Fibroblast of lung (primary cell): ENCODE measurements at regions not wholly inside any gene's neighbourhood (a gene's known extent, or its start where the extent isn't known, plus 50 kb on each side); places are given as distances from the start of the nearest gene placed in this dataset.

Source experiments
- DNase-seq, 2 donors: peaks; one replicate each; pipeline versions ENCODE4 v3.0.0 to v3.0.0-alpha.2; 2010; ENCODE audit warnings: low read depth in 2 of 2
- H2AFZ ChIP-seq: 2 replicates; pipeline ENCODE4 v1.5.1; 2012; ENCODE audit warnings: low read length, control low read depth, inconsistent platforms
- H3K27ac ChIP-seq: 2 replicates; pipeline ENCODE4 v1.5.1; 2011; ENCODE audit warnings: low read length, control low read depth; ENCODE audit not compliant: insufficient read depth
- H3K27me3 ChIP-seq: 2 replicates; pipeline ENCODE4 v1.5.1; 2011; ENCODE audit warnings: mild to moderate bottlenecking, low read length; ENCODE audit not compliant: control insufficient read depth, insufficient read depth
- H3K36me3 ChIP-seq: 2 replicates; pipeline ENCODE4 v1.5.1; 2011; ENCODE audit warnings: low read length; ENCODE audit not compliant: control insufficient read depth, insufficient read depth
- H3K4me1 ChIP-seq: 2 replicates; pipeline ENCODE4 v1.5.1; 2011; ENCODE audit warnings: low read length; ENCODE audit not compliant: control insufficient read depth, insufficient read depth; ENCODE audit errors: extremely low read depth
- H3K4me2 ChIP-seq: 2 replicates; pipeline ENCODE4 v1.5.1; 2011; ENCODE audit warnings: low read length, control low read depth; ENCODE audit not compliant: insufficient read depth; ENCODE audit errors: extremely low read depth
- H3K4me3 ChIP-seq, 4 experiments: fragments of 200-600 bp in 1 of 4; sonication (generic) in 1 of 4; replicated peaks in 1 of 4; 2 replicates each; pipeline ENCODE4 v1.5.1; 2011 to 2016; ENCODE audit warnings: low read length in 4 of 4, low read depth in 3 of 4, mild to moderate bottlenecking in 3 of 4, control low read depth in 2 of 4, inconsistent platforms in 1 of 4, mixed read lengths in 1 of 4; ENCODE audit not compliant: insufficient read depth in 1 of 4; ENCODE audit errors: control extremely low read depth in 1 of 4
- H3K79me2 ChIP-seq: 2 replicates; pipeline ENCODE4 v1.5.1; 2012; ENCODE audit warnings: mild to moderate bottlenecking, low read length, inconsistent platforms; ENCODE audit not compliant: control insufficient read depth, insufficient read depth
- H3K9ac ChIP-seq: 2 replicates; pipeline ENCODE4 v1.5.1; 2011; ENCODE audit warnings: mild to moderate bottlenecking, low read length, control low read depth; ENCODE audit not compliant: insufficient read depth
- H3K9me3 ChIP-seq: 2 replicates; pipeline ENCODE4 v1.5.1; 2012; ENCODE audit warnings: low read depth, low read length; ENCODE audit not compliant: control insufficient read depth, insufficient read depth
- H4K20me1 ChIP-seq: 2 replicates; pipeline ENCODE4 v1.5.1; 2011; ENCODE audit warnings: low read length; ENCODE audit not compliant: control insufficient read depth, insufficient read depth; ENCODE audit errors: extremely low read depth
- EZH2 ChIP-seq: IDR thresholded peaks from 2 replicates; pipeline ENCODE4 v1.5.1; 2012; ENCODE audit warnings: low read length, control low read depth, mild to moderate bottlenecking; ENCODE audit errors: missing control alignments
- TF ChIP-seq, protein P1 (sequence below), 2 donors: IDR thresholded peaks in 1 of 2; conservative IDR thresholded peaks in 1 of 2; 1 replicate in 1 of 2; 2 replicates in 1 of 2; pipeline ENCODE4 v1.5.1; 2011 to 2012; ENCODE audit warnings: low read length in 2 of 2, control low read depth in 1 of 2, inconsistent platforms in 1 of 2, low read depth in 1 of 2, mild to moderate bottlenecking in 1 of 2

DNA sequence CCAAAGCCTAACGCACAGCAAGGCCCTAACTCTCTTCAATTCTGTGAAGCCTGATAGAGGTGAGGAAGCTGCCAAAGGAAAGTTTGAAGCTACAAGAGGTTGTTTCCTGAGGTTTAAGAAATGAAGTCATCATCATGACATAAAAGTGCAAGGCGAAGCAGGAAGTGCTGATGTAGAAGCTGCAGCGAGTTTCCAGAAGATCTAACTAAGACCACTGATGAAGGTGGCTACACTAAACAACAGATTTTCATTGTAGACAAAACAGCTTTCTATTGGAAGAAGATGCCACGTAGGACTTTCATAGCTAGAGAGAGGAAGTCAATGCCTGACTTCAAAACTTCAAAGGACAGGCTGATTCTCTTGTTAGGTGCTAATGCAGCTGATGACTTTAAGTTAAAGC lies 385.6 kb upstream of the OR4E1 start:
- Histone ChIP-seq H4K20me1 (no peaks in the 10 kb centered on the region), H3K36me3 (no peaks in the 10 kb centered on the region), H3K9ac (no peak overlapping the region), H3K79me2 (no peaks in the 10 kb centered on the region), H3K27me3 (no peaks in the 10 kb centered on the region), H2AFZ (no peak overlapping the region), H3K4me2 (no peak overlapping the region), H3K4me1 (no peaks in the 10 kb centered on the region), H3K9me3 (no peaks in the 10 kb centered on the region), H3K27ac (no peak overlapping the region), H3K4me3 (no peak overlapping the region)
- TF ChIP-seq, protein P1, sequence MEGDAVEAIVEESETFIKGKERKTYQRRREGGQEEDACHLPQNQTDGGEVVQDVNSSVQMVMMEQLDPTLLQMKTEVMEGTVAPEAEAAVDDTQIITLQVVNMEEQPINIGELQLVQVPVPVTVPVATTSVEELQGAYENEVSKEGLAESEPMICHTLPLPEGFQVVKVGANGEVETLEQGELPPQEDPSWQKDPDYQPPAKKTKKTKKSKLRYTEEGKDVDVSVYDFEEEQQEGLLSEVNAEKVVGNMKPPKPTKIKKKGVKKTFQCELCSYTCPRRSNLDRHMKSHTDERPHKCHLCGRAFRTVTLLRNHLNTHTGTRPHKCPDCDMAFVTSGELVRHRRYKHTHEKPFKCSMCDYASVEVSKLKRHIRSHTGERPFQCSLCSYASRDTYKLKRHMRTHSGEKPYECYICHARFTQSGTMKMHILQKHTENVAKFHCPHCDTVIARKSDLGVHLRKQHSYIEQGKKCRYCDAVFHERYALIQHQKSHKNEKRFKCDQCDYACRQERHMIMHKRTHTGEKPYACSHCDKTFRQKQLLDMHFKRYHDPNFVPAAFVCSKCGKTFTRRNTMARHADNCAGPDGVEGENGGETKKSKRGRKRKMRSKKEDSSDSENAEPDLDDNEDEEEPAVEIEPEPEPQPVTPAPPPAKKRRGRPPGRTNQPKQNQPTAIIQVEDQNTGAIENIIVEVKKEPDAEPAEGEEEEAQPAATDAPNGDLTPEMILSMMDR (conservative IDR thresholded peaks at IDR 0.05 in 1 of 2, IDR thresholded peaks at IDR 0.05 in 1 of 2; ENCODE audit: low read depth in 1 of 2, low read length in 2 of 2): no peak
- no peak for TF ChIP-seq EZH2
- no peak for DNase-seq

DNA sequence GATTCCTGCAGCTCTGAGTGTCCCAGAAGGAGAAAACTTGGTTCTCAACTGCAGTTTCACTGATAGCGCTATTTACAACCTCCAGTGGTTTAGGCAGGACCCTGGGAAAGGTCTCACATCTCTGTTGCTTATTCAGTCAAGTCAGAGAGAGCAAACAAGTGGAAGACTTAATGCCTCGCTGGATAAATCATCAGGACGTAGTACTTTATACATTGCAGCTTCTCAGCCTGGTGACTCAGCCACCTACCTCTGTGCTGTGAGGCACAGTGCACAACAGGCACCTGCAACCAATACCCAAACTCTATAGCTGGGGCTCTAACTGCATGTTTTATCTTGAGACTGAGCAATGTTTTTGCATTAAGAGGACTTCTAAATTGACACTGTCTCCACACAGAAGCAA lies 379.2 kb upstream of the OR4E1 start:
- Histone ChIP-seq H3K4me2 (no peak overlapping the region), H3K4me3 (no peak overlapping the region), H3K79me2 (no peaks in the 10 kb centered on the region), H3K9ac (no peak overlapping the region), H2AFZ (no peak overlapping the region), H3K27me3 (no peaks in the 10 kb centered on the region), H3K9me3 (no peaks in the 10 kb centered on the region), H4K20me1 (no peaks in the 10 kb centered on the region), H3K27ac (no peak overlapping the region), H3K4me1 (no peaks in the 10 kb centered on the region), H3K36me3 (no peaks in the 10 kb centered on the region)
- TF ChIP-seq, protein P1 (conservative IDR thresholded peaks at IDR 0.05 in 1 of 2, IDR thresholded peaks at IDR 0.05 in 1 of 2; ENCODE audit: low read depth in 1 of 2, low read length in 2 of 2): no peak
- no peak for TF ChIP-seq EZH2
- no peak for DNase-seq

DNA sequence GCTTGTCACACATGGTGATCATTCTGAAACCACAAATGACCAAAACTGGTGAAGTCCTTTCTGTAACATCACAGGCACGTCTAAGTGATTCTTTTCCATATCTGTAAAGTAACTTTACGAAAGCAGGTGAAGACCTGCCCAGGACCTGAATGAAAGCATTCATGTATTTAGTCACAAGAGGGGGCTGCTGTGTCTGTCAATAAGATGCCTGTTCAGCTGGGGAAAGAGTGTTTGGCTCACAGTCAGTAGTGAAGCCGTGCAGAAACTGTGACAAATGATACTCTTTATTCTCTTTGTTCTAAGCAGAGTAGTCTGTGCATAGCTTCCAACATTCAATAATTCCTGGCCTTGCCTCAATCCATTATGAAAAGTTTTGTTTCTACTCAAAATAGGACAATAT lies 373.5 kb upstream of the OR4E1 start:
- Histone ChIP-seq H3K4me2 (no peak overlapping the region), H3K4me1 (no peaks in the 10 kb centered on the region), H3K27ac (no peak overlapping the region), H4K20me1 (no peaks in the 10 kb centered on the region), H3K36me3 (no peaks in the 10 kb centered on the region), H3K79me2 (no peaks in the 10 kb centered on the region), H3K9ac (no peak overlapping the region), H3K4me3 (no peak overlapping the region), H3K27me3 (no peaks in the 10 kb centered on the region), H2AFZ (no peak overlapping the region), H3K9me3 (no peaks in the 10 kb centered on the region)
- TF ChIP-seq, protein P1 (conservative IDR thresholded peaks at IDR 0.05 in 1 of 2, IDR thresholded peaks at IDR 0.05 in 1 of 2; ENCODE audit: low read depth in 1 of 2, low read length in 2 of 2): peak in 1 of 2 donors; percentile 10
- no peak for TF ChIP-seq EZH2
- no peak for DNase-seq
